HG03460 (cell line): ENCODE measurements at regions not wholly inside any gene's neighbourhood (a gene's known extent, or its start where the extent isn't known, plus 50 kb on each side); places are given as distances from the start of the nearest gene placed in this dataset.
"Not testable (repeated sequence)": the region's sequence is repeated elsewhere in the genome, so short reads cannot be mapped to it uniquely, and the experiment has no call there.

ENCODE experiments used
- ATAC-seq: cut with Tn5 transposase; IDR thresholded peaks from one replicate; pipeline ENCODE4 v1.9.1; 2021; ENCODE audit not compliant: unreplicated experiment

DNA sequence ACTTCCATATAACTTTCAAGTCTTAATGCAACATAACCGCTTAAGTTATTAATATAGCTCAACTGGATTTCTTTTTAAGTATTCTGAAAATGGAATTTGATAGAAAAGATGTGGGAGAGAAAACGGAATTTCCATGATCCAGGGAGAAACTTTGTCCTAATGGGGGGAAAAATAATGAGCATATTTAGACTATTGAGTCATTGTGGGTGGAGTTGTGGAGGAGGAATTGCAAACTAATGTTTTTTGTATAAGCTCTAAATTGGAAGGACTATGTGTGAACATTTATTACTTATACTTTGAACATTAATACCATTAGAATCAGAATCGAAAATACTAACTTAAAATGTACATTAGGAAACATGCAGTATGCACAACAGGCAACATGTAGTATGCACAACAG is 159.9 kb upstream of the NEGR1 start:
- ATAC-seq = no peak

- no peak for ATAC-seq
Measured at GRCh38 chr1:72439036-72439435, 156.7 kb upstream of the NEGR1 start.

DNA sequence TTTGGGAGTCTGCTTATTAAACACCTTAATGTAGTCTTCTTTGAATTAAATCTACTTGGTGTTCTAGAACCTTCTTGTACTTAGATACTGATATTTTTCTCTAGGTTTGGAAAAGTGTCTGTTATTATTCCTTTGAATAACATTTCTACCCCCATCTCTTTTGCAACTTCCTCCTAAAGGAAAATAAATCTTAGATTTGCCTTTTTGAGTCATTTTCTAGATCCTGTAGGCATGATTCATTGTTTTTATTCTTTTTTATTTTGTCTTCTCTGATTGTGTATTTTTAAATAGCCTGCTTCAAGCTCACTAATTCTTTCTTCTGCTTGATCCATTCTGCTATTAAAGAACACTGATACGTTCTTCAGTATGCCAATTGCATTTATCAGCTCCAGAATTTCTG is 155.9 kb upstream of the NEGR1 start:
- ATAC-seq = no peak

DNA sequence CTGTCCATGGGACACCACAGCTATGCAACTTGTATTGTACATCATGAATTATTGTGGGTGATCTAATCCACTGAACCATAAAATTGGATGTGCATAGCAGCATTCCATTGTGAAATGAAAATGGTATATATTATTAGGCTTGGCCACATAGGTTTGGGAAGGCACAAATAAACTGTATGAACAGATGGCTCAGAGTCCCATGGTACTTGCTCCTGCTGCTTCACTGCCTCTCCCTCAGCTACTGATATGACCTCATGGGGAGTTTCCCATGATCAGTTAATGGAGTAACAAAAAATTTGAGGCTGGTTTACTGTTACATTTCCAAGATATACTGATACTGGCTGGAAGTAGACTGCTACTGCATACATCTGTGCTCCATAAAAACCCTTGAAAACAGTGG is 152.7 kb upstream of the NEGR1 start:
- ATAC-seq = peak; percentile 73

GRCh38 chr1:72434070-72434469 is 151.7 kb upstream of the NEGR1 start:
- no peak for ATAC-seq

DNA sequence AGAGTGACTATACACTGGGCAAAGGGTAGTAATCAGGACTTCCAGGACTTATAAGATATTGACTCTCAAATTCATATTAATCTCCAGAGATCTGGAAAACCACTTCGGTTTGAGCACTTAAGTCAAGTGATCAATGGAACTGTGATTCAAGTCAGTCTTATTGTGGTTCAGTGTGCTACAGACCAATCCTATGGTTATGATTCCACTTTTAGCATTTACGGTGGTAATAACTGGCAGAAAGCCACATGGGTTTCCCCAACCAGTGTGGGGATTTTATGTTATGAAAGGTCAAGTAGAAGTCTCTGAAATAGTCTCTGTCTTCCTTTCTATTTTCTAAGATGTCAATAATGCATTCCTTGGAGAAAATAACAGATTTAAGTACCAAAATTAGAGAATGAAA is 151.3 kb upstream of the NEGR1 start:
- peak; percentile 56 for ATAC-seq

GRCh38 chr1:72432645-72433267 is 150.4 kb upstream of the NEGR1 start:
- peak; percentile 34 for ATAC-seq

DNA sequence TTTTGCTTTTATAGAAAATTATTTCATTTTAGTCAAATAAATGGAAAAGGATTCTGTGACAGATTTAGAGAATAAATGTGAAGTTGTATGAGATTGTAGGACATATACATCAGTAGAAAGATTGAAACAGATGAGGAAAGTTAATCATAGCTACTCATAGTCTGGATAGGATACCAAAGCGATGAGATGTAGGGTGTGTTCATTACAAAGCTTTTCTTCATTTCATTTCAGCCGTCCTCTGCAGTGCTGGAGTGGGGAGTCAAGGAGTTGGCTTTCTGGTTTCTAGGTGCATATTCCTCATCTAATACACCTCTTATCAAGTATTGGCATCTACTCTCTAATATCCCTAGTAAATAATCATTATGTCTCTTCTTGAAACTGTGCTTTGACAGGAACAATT is 149.5 kb upstream of the NEGR1 start:
- no peak for ATAC-seq

- ATAC-seq = not testable (repeated sequence)
Measured at GRCh38 chr1:72428276-72428675, 145.9 kb upstream of the NEGR1 start.

GRCh38 chr1:72419229-72419628 is 136.9 kb upstream of the NEGR1 start:
- ATAC-seq = no peak

DNA sequence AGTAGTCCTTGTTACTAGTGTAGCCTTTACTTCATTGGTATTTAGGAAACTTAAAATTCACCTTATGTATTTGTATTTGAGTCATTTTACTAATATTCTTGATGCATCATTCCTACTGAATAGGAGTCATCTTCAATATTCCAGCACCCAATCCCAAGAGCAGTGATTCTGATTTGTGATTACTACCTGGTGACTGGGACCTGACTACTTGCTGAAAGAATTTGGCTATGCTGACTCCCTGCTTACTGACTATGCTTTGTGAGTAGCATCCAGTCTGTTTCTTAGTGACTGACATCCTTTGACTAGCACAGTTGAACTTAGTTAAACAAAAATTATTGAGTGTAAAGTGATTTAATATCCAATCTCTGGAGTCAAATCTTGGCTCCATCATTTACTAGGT is 129.9 kb upstream of the NEGR1 start:
- ATAC-seq = no peak

DNA sequence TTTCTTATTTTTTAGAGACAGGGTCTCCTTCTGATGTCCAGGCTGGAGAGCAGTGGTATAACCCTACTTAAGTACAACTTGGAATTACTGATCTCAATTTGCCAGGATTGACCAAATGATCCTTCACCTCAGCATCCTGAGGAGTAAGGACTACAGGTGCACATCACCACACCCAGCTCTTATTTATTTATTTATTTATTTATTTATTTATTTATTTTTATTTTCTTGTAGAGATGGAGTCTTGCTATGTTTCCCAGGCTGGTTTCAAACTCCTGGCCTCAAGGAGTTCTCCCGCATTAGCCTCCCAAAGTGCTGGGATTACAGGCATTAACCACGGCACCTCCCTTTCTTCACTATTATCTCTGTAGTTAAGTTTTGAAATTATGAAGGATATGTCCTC is 117.5 kb upstream of the NEGR1 start:
- ATAC-seq = no peak

DNA sequence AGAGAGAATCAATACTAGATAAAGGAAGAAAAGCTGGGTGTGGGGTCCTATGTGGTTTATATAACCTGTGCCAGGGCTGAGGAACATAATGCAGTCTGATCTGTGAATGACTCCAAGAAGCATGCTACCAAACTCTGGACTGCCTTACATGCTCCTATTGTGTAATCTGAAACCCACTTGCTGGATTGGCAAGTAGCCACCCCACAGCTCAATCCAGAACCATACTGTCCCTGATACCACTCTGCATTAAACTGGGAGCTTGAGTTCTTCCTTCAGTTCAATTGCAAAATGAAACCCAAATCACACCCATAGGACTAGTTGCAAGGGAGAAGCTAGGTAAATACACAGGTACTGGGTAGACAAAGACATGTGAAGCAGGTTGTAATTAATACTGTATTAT is 115.4 kb upstream of the NEGR1 start:
- ATAC-seq = no peak

DNA sequence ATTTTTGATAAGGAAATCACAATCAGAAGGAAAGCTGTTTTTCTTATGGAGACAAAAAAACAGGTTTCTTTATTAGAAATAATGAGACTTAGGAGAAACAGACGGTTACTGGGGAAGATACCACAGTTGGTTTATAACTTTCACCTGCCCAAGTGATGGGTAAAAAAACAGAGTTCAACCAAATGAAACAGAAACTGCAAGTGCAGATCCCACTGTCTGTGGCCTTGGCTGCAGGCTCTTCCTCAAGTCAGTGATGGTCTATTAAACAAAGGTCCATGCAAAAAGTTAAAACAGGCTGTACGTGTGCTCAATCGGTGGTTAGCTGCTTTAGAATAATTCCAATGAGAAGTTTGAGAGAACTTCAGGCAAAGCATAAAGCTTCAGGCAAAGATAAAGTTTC is 112.1 kb upstream of the NEGR1 start:
- ATAC-seq = no peak

- ATAC-seq = no peak
Measured at GRCh38 chr1:72379072-72379471, 96.7 kb upstream of the NEGR1 start.

GRCh38 chr1:72375226-72375625 is 92.9 kb upstream of the NEGR1 start:
- ATAC-seq = no peak

GRCh38 chr1:72371259-72372035 is 89.1 kb upstream of the NEGR1 start:
- ATAC-seq = no peak

GRCh38 chr1:72370836-72371235 is 88.5 kb upstream of the NEGR1 start:
- not testable (repeated sequence) for ATAC-seq

GRCh38 chr1:72369069-72369757 is 86.9 kb upstream of the NEGR1 start:
- no peak for ATAC-seq

GRCh38 chr1:72366466-72366865 is 84.1 kb upstream of the NEGR1 start:
- no peak for ATAC-seq

- ATAC-seq = no peak
Measured at GRCh38 chr1:72365693-72366092, 83.4 kb upstream of the NEGR1 start.

GRCh38 chr1:72362538-72362937 is 80.2 kb upstream of the NEGR1 start:
- no peak for ATAC-seq
